ENCODE measurements at regions not wholly inside any gene's neighbourhood (a gene's known extent, or its start where the extent isn't known, plus 50 kb on each side); places are given as distances from the start of the nearest gene placed in this dataset.
"Not testable (repeated sequence)": the region's sequence is repeated elsewhere in the genome, so short reads cannot be mapped to it uniquely, and the experiment has no call there.

DNA sequence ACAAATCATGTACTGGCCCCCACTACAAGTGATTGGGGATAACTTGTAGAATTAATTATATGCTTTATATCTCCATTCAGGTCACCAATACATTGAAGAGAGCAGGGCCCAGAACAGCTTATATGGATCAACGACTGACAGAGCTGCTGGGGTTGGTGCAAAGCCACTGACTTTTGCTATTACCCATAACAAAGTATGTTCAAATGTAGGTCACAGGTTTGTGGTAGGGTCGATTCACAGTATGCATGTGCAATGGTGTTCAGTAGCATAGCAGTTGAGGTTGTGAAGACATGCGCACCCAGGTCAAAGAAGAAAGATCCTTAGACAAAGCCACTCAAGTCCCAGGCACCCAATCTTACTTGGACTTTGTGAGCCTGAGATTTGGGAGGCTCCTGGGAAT is 110.6 kb downstream of the NBPF8 start:
- H3K36me3 Mint-ChIP-seq (ENCODE audit: low read depth); H3K9me3 Mint-ChIP-seq; intact Hi-C loops (cut with micrococcal nuclease); CTCF ChIA-PET; DNase-seq; H3K27me3 Mint-ChIP-seq (ENCODE audit: low read depth); H3K4me1 Mint-ChIP-seq (ENCODE audit: low read depth); H3K4me3 Mint-ChIP-seq; H3K27ac Mint-ChIP-seq: not testable (repeated sequence)

DNA sequence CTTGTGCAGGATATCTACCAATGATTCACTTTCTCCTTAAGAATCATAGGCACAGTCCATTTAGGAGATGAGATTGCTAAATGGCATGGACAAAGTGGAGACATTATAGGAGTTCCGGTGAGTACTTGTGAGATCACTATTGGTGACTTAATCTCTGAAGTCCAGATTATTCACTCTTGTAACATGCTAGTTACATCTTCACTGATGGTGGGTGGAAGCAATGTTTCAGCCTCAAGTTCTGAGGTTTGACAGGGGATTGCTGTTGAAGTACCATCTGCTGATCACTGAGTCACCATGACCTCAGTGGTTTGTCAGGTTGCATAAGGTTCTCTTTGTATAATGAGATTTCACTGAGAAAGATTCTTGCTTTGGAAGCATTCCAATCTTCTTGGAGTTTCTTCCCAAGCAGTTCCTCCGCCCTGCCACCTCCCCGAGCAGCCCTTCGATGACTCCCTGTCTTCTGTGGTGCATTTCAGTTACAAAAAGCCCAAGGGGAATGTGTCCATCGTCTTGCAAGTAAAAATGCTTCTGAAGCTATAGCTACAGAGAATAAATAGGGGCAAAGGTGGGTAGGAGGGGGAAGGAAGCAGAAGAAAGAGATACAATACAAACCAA is 114.7 kb downstream of the NBPF8 start:
- H3K36me3 Mint-ChIP-seq (ENCODE audit: low read depth); H3K4me1 Mint-ChIP-seq (ENCODE audit: low read depth); CTCF ChIA-PET; H3K9me3 Mint-ChIP-seq; H3K27ac Mint-ChIP-seq; intact Hi-C loops (cut with micrococcal nuclease); H3K27me3 Mint-ChIP-seq (ENCODE audit: low read depth); H3K4me3 Mint-ChIP-seq; DNase-seq: not testable (repeated sequence)

DNA sequence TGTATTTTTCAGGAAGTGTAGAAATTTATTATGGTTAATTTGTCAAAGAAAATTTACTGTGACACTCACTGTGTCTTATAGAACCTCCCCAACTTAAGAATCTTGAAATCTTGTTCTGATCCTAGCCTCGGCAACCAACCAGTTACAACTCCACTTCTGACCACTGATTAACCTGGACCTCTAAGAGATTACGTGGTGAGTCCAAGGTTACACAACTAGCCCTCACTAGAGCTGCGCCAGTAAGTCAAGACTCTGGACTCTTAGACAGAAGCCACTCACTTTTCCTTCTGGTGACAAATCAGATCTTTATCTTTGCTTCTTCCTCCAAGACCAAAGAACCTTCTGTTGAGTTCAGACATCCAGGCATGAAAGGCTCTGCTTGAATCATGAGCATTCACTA is 116.6 kb downstream of the NBPF8 start:
- H3K27ac Mint-ChIP-seq, CTCF ChIA-PET: not testable (repeated sequence)

GRCh38 chr1:120534361-120535047 is 119.7 kb downstream of the NBPF8 start:
- H3K4me1 Mint-ChIP-seq (ENCODE audit: low read depth) = peaks cover 13% of the 10 kb centered on the region
- DNase-seq; H3K9me3 Mint-ChIP-seq; intact Hi-C loops (cut with micrococcal nuclease); H3K36me3 Mint-ChIP-seq (ENCODE audit: low read depth); H3K27me3 Mint-ChIP-seq (ENCODE audit: low read depth); CTCF ChIA-PET: not testable (repeated sequence)
- peak overlapping the region; percentile 85 for H3K27ac Mint-ChIP-seq
- H3K4me3 Mint-ChIP-seq = peak overlapping the region; percentile 52

More for the DNA sequence above, 116.6 kb downstream of the NBPF8 start:
- DNase-seq; H3K27me3 Mint-ChIP-seq (ENCODE audit: low read depth); H3K9me3 Mint-ChIP-seq; H3K36me3 Mint-ChIP-seq (ENCODE audit: low read depth); intact Hi-C loops (cut with micrococcal nuclease); H3K4me3 Mint-ChIP-seq: not testable (repeated sequence)
- H3K4me1 Mint-ChIP-seq (ENCODE audit: low read depth) = peaks cover 13% of the 10 kb centered on the region

DNA sequence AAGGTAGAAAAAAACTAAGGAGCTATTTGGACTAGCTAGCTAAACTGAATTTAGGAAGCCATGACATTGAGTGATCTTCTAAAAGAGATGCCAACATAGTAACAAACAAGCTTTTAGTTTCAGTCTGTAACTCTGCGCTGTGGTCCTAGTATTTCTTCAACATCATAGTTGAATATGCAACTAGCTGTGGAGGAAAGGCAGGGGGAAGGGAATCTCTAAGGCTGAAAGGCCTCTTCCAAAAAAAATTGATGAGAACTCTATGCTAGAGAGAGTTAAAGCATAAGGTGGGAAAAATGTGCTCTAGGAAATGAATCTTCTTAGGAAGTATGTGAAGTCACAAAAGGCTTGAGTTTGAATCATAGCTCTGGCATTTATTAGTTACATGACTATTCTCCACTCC is 120.2 kb downstream of the NBPF8 start:
- CTCF ChIA-PET; H3K9me3 Mint-ChIP-seq; DNase-seq; intact Hi-C loops (cut with micrococcal nuclease); H3K27me3 Mint-ChIP-seq (ENCODE audit: low read depth); H3K36me3 Mint-ChIP-seq (ENCODE audit: low read depth): not testable (repeated sequence)
- peak overlapping the region; percentile 85 for H3K27ac Mint-ChIP-seq
- peaks cover 13% of the 10 kb centered on the region for H3K4me1 Mint-ChIP-seq (ENCODE audit: low read depth)
- H3K4me3 Mint-ChIP-seq = peak overlapping the region; percentile 52

- intact Hi-C loops (cut with micrococcal nuclease); H3K4me1 Mint-ChIP-seq (ENCODE audit: low read depth); CTCF ChIA-PET; H3K9me3 Mint-ChIP-seq; H3K27ac Mint-ChIP-seq; H3K4me3 Mint-ChIP-seq; DNase-seq; H3K27me3 Mint-ChIP-seq (ENCODE audit: low read depth); H3K36me3 Mint-ChIP-seq (ENCODE audit: low read depth): not testable (repeated sequence)
Observed at GRCh38 chr1:120541394-120541793, 126.6 kb downstream of the NBPF8 start.

DNA sequence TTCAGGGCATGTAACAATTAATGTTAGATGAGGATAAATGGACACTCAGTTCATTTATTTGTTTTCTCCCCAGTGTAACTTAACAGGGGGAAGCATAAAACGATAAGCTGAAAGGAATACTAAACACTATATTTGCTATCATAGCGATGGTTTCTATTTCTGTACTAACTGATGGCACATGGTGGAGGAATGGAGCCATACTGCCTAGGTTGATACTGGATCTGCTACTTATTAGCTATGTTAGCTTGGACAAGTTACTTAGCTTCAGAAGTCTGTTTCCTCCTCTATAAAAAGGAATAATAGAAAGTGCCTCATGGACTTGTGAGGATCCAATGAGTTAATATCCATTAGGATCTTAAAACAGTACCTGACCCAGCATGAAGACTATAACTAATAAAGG is 127.5 kb downstream of the NBPF8 start:
- H3K36me3 Mint-ChIP-seq (ENCODE audit: low read depth); DNase-seq; CTCF ChIA-PET; H3K27ac Mint-ChIP-seq; H3K4me1 Mint-ChIP-seq (ENCODE audit: low read depth); H3K4me3 Mint-ChIP-seq; intact Hi-C loops (cut with micrococcal nuclease); H3K27me3 Mint-ChIP-seq (ENCODE audit: low read depth); H3K9me3 Mint-ChIP-seq: not testable (repeated sequence)

GRCh38 chr1:120542940-120543339 is 128.1 kb downstream of the NBPF8 start:
- H3K4me1 Mint-ChIP-seq (ENCODE audit: low read depth); DNase-seq; H3K27ac Mint-ChIP-seq; intact Hi-C loops (cut with micrococcal nuclease); H3K4me3 Mint-ChIP-seq; H3K9me3 Mint-ChIP-seq; H3K27me3 Mint-ChIP-seq (ENCODE audit: low read depth); CTCF ChIA-PET; H3K36me3 Mint-ChIP-seq (ENCODE audit: low read depth): not testable (repeated sequence)

DNA sequence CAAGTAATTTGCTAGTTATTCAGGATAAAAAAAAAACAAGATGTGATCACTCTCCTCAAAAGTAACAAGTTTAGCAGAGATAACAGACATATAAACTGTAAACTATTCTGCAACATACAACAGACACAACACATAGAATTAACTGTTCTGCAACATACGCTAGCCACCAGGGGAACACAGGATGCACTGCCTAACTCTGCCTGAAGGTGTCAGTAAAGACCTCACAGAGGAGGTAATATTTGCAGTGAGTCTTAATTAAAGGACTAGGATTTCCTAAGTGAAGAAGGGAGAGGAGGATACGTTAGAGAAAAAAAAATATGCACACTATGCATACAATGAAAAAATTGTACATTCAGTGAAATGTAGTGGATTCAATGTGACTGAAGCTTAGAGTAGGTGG is 129.6 kb downstream of the NBPF8 start:
- H3K4me1 Mint-ChIP-seq (ENCODE audit: low read depth); H3K27ac Mint-ChIP-seq; intact Hi-C loops (cut with micrococcal nuclease); CTCF ChIA-PET; H3K27me3 Mint-ChIP-seq (ENCODE audit: low read depth); H3K4me3 Mint-ChIP-seq; H3K9me3 Mint-ChIP-seq; H3K36me3 Mint-ChIP-seq (ENCODE audit: low read depth): not testable (repeated sequence)
- peak; percentile 92 for DNase-seq

DNA sequence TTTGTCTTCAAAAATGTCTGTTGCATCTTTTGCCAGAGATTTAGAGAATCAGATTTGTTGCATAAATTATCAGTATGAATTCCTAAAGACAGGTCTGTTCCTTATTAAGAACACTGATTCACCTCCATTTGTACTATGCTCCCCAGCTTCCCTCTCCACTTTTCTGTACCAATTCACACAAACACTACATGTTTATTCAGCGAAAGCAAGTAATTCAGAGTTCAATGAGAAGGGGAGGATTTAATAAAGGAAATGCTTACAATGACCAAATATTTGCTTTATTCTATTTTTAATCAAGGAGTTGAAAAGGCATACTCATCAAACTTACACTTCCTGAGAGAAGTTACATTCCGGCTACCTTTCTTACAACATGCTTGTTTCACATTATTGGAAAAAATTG is 135.5 kb downstream of the NBPF8 start:
- H3K4me1 Mint-ChIP-seq (ENCODE audit: low read depth); H3K4me3 Mint-ChIP-seq; H3K9me3 Mint-ChIP-seq; H3K27ac Mint-ChIP-seq; CTCF ChIA-PET; DNase-seq; H3K27me3 Mint-ChIP-seq (ENCODE audit: low read depth); intact Hi-C loops (cut with micrococcal nuclease); H3K36me3 Mint-ChIP-seq (ENCODE audit: low read depth): not testable (repeated sequence)

DNA sequence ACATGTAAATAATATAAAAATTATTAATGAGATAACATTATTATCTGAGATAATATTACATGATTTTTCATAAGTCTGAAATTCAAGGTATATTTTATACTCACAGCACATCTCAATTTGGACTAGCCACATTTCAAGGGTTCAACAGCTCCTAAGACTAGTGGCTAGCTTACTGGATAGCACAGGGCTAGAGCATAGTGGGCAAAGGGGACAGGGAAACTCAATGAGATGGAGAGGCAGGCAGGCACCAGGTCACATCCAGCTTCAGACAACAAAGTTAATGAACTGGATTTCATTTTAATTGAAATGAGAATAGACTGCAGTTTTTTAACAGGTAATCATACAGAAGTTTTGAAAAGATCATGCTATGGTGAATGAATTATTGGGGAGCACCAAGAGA is 137.4 kb downstream of the NBPF8 start:
- intact Hi-C loops (cut with micrococcal nuclease); H3K9me3 Mint-ChIP-seq; H3K4me1 Mint-ChIP-seq (ENCODE audit: low read depth); H3K27me3 Mint-ChIP-seq (ENCODE audit: low read depth); CTCF ChIA-PET; H3K27ac Mint-ChIP-seq; H3K36me3 Mint-ChIP-seq (ENCODE audit: low read depth); DNase-seq: not testable (repeated sequence)
- peak overlapping the region; percentile 49 for H3K4me3 Mint-ChIP-seq

DNA sequence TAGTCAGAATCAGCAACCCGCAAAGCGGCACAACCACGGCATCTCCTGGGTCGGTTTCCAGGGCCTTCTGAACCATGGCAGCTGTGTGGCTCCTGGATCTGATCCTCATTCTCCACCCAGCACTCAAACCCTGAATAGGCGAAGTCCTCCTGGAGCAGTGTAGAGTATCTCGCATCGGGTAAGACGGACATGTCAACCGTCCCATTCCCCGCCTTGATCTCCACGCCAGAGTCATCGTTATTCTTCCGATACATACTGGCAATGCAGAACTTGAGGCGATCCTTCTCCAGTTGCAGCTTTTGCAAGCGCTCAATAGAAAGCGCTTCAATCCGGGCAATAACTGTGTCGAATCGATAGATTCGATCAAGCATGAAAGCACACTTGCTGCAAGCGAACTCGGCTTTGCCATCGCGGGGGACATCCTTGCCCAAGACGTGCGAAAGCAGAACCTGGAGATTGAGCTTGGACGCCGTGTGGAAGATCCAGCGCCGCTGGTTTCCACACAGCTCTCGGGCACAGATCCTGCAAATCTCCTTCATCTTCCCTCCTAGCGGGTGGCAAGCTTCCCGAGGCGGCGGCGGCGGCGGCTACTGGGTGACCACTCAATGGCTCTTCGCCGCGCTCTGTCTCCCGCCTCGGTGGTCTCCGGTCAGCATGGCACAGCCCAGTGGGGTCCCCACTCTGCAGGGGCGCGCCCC is 142.9 kb downstream of the NBPF8 start:
- H3K27me3 Mint-ChIP-seq (ENCODE audit: low read depth); intact Hi-C loops (cut with micrococcal nuclease); H3K4me1 Mint-ChIP-seq (ENCODE audit: low read depth); H3K36me3 Mint-ChIP-seq (ENCODE audit: low read depth); H3K9me3 Mint-ChIP-seq; H3K27ac Mint-ChIP-seq; CTCF ChIA-PET: not testable (repeated sequence)
- DNase-seq = peak; percentile 10
- H3K4me3 Mint-ChIP-seq = peak overlapping the region; percentile 69
